ENCODE measurements at regions not wholly inside any gene's neighbourhood (a gene's known extent, or its start where the extent isn't known, plus 50 kb on each side); places are given as distances from the start of the nearest gene placed in this dataset.

- TF ChIP-seq POLR2A (IDR thresholded peaks at IDR 0.05): no peak
- TF ChIP-seq CTCF (IDR thresholded peaks at IDR 0.05): no peak
- no peak for TF ChIP-seq EP300 (IDR thresholded peaks at IDR 0.05)
Measured at GRCh38 chr4:29131304-29131703, 1588.9 kb upstream of the PCDH7 start.
